CD4-positive, alpha-beta memory T cell (primary cell): ENCODE measurements at regions not wholly inside any gene's neighbourhood (a gene's known extent, or its start where the extent isn't known, plus 50 kb on each side); places are given as distances from the start of the nearest gene placed in this dataset.

Source experiments
- CTCF ChIA-PET: fragments of 350-600 bp; sonication (Branson Sonifier 250); formaldehyde crosslinking; loops from one replicate; lab custom pipeline; 2021; ENCODE audit warnings: inconsistent platforms; ENCODE audit not compliant: partially characterized antibody; lab: Charles Lee
- POLR2A ChIA-PET: fragments of 350-600 bp; sonication (Branson Sonifier 250); formaldehyde crosslinking; loops from one replicate; lab custom pipeline; 2021; ENCODE audit not compliant: partially characterized antibody; lab: Charles Lee
- DNase-seq, 5 donors: peaks; one replicate each; pipeline versions ENCODE4 v3.0.0 to v3.0.0-alpha.2; 2020 to 2022; ENCODE audit warnings: mixed read lengths in 1 of 5
- H3K27ac ChIP-seq: one replicate; pipeline ENCODE4 v1.7.0; 2013; ENCODE audit warnings: low read depth, low read length
- H3K27me3 ChIP-seq: 2 replicates; pipeline ENCODE4 v1.7.0; 2013; ENCODE audit warnings: mild to moderate bottlenecking, low read length, moderate library complexity; ENCODE audit not compliant: insufficient read depth
- H3K36me3 ChIP-seq: 2 replicates; pipeline ENCODE4 v1.7.0; 2013; ENCODE audit warnings: mild to moderate bottlenecking, low read length, moderate library complexity; ENCODE audit not compliant: insufficient read depth
- H3K4me1 ChIP-seq: 2 replicates; pipeline ENCODE4 v1.7.0; 2013; ENCODE audit warnings: mild to moderate bottlenecking, low read length, moderate library complexity; ENCODE audit not compliant: insufficient read depth
- H3K4me3 ChIP-seq, 2 donors: one replicate each; pipeline ENCODE4 v1.7.0; 2013; ENCODE audit warnings: low read length in 2 of 2, mild to moderate bottlenecking in 1 of 2
- H3K9me3 ChIP-seq, 2 donors: one replicate each; pipeline ENCODE4 v1.7.0; 2013; ENCODE audit warnings: low read length in 2 of 2, control low read depth in 1 of 2; ENCODE audit not compliant: control insufficient read depth in 1 of 2
- H3K27ac Mint-ChIP-seq, 7 donors: one replicate each; pipeline ENCODE4 v1.8.0; 2020 to 2021; ENCODE audit warnings: mixed read lengths in 7 of 7, mild to moderate bottlenecking in 6 of 7, inconsistent platforms in 3 of 7, moderate library complexity in 3 of 7
- H3K27me3 Mint-ChIP-seq, 2 donors: one replicate each; pipeline ENCODE4 v1.8.0; 2020 to 2021; ENCODE audit warnings: mixed read lengths in 2 of 2
- H3K36me3 Mint-ChIP-seq, 2 donors: one replicate each; pipeline ENCODE4 v1.8.0; 2020 to 2021; ENCODE audit warnings: mixed read lengths in 2 of 2, inconsistent platforms in 1 of 2, mild to moderate bottlenecking in 1 of 2
- H3K4me1 Mint-ChIP-seq, 4 donors: one replicate each; pipeline ENCODE4 v1.8.0; 2020 to 2021; ENCODE audit warnings: mixed read lengths in 4 of 4, mild to moderate bottlenecking in 1 of 4
- H3K4me3 Mint-ChIP-seq, 8 donors: one replicate each; pipeline ENCODE4 v1.8.0; 2020 to 2021; ENCODE audit warnings: mixed read lengths in 8 of 8, mild to moderate bottlenecking in 7 of 8, moderate library complexity in 6 of 8, inconsistent platforms in 3 of 8
- H3K9me3 Mint-ChIP-seq, 8 donors: one replicate each; pipeline ENCODE4 v1.8.0; 2020 to 2021; ENCODE audit warnings: mixed read lengths in 8 of 8, mild to moderate bottlenecking in 5 of 8, inconsistent platforms in 3 of 8, moderate library complexity in 1 of 8
- intact Hi-C: fragments of 100-400 bp; cut with micrococcal nuclease; formaldehyde crosslinking; loops from one replicate; pipeline ENCODE4 v1.15.1; 2023

- Mint-ChIP-seq H3K36me3 (no peaks in the 10 kb centered on the region), H3K4me1 (no peaks in the 10 kb centered on the region), H3K9me3 (peaks cover 0 to 9% (median 2%) of the 10 kb centered on the region in 8 donors), H3K27ac (no peak overlapping the region), H3K4me3 (no peak overlapping the region), H3K27me3 (no peaks in the 10 kb centered on the region)
- CTCF ChIA-PET: no interaction called here
- no peaks in the 10 kb centered on the region for H3K4me1 ChIP-seq
- no peaks in the 10 kb centered on the region for H3K36me3 ChIP-seq
- POLR2A ChIA-PET: no interaction called here
- H3K27ac ChIP-seq: no peak overlapping the region
- no peaks in the 10 kb centered on the region for H3K27me3 ChIP-seq
- DNase-seq: no peak
- H3K4me3 ChIP-seq: no peak overlapping the region
- intact Hi-C loops: no loop called here
- H3K9me3 ChIP-seq: no peaks in the 10 kb centered on the region
Observed at GRCh38 chr2:138221358-138221757, 257.1 kb downstream of the HNMT start.

- H3K36me3 Mint-ChIP-seq: no peaks in the 10 kb centered on the region
- Histone ChIP-seq H3K36me3 (no peaks in the 10 kb centered on the region), H3K27ac (no peak overlapping the region), H3K4me1 (no peaks in the 10 kb centered on the region), H3K9me3 (no peaks in the 10 kb centered on the region), H3K27me3 (no peaks in the 10 kb centered on the region), H3K4me3 (no peak overlapping the region)
- no peak for DNase-seq
- peaks cover 0 to 7% (median 4%) of the 10 kb centered on the region in 8 donors for H3K9me3 Mint-ChIP-seq
- POLR2A ChIA-PET: no interaction called here
- H3K27ac Mint-ChIP-seq: no peak overlapping the region
- H3K27me3 Mint-ChIP-seq: no peaks in the 10 kb centered on the region
- no peak overlapping the region for H3K4me3 Mint-ChIP-seq
- intact Hi-C loops: no loop called here
- H3K4me1 Mint-ChIP-seq: no peaks in the 10 kb centered on the region
- CTCF ChIA-PET: no interaction called here
Observed at GRCh38 chr2:138223319-138223718, 259.0 kb downstream of the HNMT start.

- POLR2A ChIA-PET: no interaction called here
- CTCF ChIA-PET: no interaction called here
- Histone ChIP-seq H3K36me3 (no peaks in the 10 kb centered on the region), H3K4me3 (no peak overlapping the region), H3K27me3 (no peaks in the 10 kb centered on the region), H3K27ac (no peak overlapping the region), H3K4me1 (no peaks in the 10 kb centered on the region), H3K9me3 (no peaks in the 10 kb centered on the region)
- no peaks in the 10 kb centered on the region for H3K36me3 Mint-ChIP-seq
- H3K4me1 Mint-ChIP-seq: no peaks in the 10 kb centered on the region
- intact Hi-C loops: no loop called here
- no peak overlapping the region for H3K27ac Mint-ChIP-seq
- DNase-seq: no peak
- peaks cover 0 to 14% (median 6%) of the 10 kb centered on the region in 8 donors for H3K9me3 Mint-ChIP-seq
- no peaks in the 10 kb centered on the region for H3K27me3 Mint-ChIP-seq
- H3K4me3 Mint-ChIP-seq: no peak overlapping the region
Observed at GRCh38 chr2:138227195-138227594, 262.9 kb downstream of the HNMT start.

- ChIA-PET CTCF (no interaction called here), POLR2A (no interaction called here)
- H3K27me3 ChIP-seq: no peaks in the 10 kb centered on the region
- H3K9me3 ChIP-seq: no peaks in the 10 kb centered on the region
- no peaks in the 10 kb centered on the region for H3K36me3 ChIP-seq
- no peaks in the 10 kb centered on the region for H3K4me1 Mint-ChIP-seq
- intact Hi-C loops: no loop called here
- no peaks in the 10 kb centered on the region for H3K4me1 ChIP-seq
- no peak overlapping the region for H3K27ac ChIP-seq
- no peak for DNase-seq
- H3K36me3 Mint-ChIP-seq: no peaks in the 10 kb centered on the region
- peaks cover 0 to 14% (median 6%) of the 10 kb centered on the region in 8 donors for H3K9me3 Mint-ChIP-seq
- H3K4me3 Mint-ChIP-seq: no peak overlapping the region
- H3K4me3 ChIP-seq: no peak overlapping the region
- no peak overlapping the region for H3K27ac Mint-ChIP-seq
- no peaks in the 10 kb centered on the region for H3K27me3 Mint-ChIP-seq
Observed at GRCh38 chr2:138228101-138228500, 263.8 kb downstream of the HNMT start.

- Histone ChIP-seq H3K4me3 (no peak overlapping the region), H3K27ac (no peak overlapping the region), H3K36me3 (no peaks in the 10 kb centered on the region), H3K4me1 (no peaks in the 10 kb centered on the region), H3K9me3 (no peaks in the 10 kb centered on the region), H3K27me3 (no peaks in the 10 kb centered on the region)
- peaks cover 0 to 9% (median 4%) of the 10 kb centered on the region in 8 donors for H3K9me3 Mint-ChIP-seq
- H3K4me1 Mint-ChIP-seq: no peaks in the 10 kb centered on the region
- H3K27ac Mint-ChIP-seq: no peak overlapping the region
- H3K36me3 Mint-ChIP-seq: no peaks in the 10 kb centered on the region
- POLR2A ChIA-PET: no interaction called here
- no peak for DNase-seq
- CTCF ChIA-PET: no interaction called here
- H3K27me3 Mint-ChIP-seq: no peaks in the 10 kb centered on the region
- no peak overlapping the region for H3K4me3 Mint-ChIP-seq
- intact Hi-C loops: no loop called here
Observed at GRCh38 chr2:138234265-138234664, 267.3 kb upstream of the SPOPL start.

- CTCF ChIA-PET: no interaction called here
- no peak for DNase-seq
Observed at GRCh38 chr2:138235041-138235440, 266.5 kb upstream of the SPOPL start.

GRCh38 chr2:138236142-138236541, 265.4 kb upstream of the SPOPL start:
- Mint-ChIP-seq H3K27ac (no peak overlapping the region), H3K4me1 (no peaks in the 10 kb centered on the region), H3K36me3 (no peaks in the 10 kb centered on the region), H3K4me3 (no peak overlapping the region), H3K27me3 (no peaks in the 10 kb centered on the region), H3K9me3 (peaks cover 0 to 6% (median 4%) of the 10 kb centered on the region in 8 donors)
- no peak overlapping the region for H3K4me3 ChIP-seq
- DNase-seq: no peak
- no peaks in the 10 kb centered on the region for H3K27me3 ChIP-seq
- H3K9me3 ChIP-seq: no peaks in the 10 kb centered on the region
- ChIA-PET CTCF (no interaction called here), POLR2A (no interaction called here)
- no peaks in the 10 kb centered on the region for H3K36me3 ChIP-seq
- no peaks in the 10 kb centered on the region for H3K4me1 ChIP-seq
- intact Hi-C loops: no loop called here
- H3K27ac ChIP-seq: no peak overlapping the region

More at GRCh38 chr2:138235041-138235440, 266.5 kb upstream of the SPOPL start:
- Mint-ChIP-seq H3K36me3 (no peaks in the 10 kb centered on the region), H3K4me1 (no peaks in the 10 kb centered on the region), H3K27ac (no peak overlapping the region), H3K9me3 (peaks cover 0 to 9% (median 4%) of the 10 kb centered on the region in 8 donors), H3K4me3 (no peak overlapping the region), H3K27me3 (no peaks in the 10 kb centered on the region)
- POLR2A ChIA-PET: no interaction called here
- H3K27me3 ChIP-seq: no peaks in the 10 kb centered on the region
- no peak overlapping the region for H3K27ac ChIP-seq
- no peaks in the 10 kb centered on the region for H3K36me3 ChIP-seq
- intact Hi-C loops: no loop called here
- H3K4me1 ChIP-seq: no peaks in the 10 kb centered on the region
- H3K9me3 ChIP-seq: no peaks in the 10 kb centered on the region
- no peak overlapping the region for H3K4me3 ChIP-seq
